Smooth muscle cell (in vitro differentiated cells): ENCODE measurements at regions not wholly inside any gene's neighbourhood (a gene's known extent, or its start where the extent isn't known, plus 50 kb on each side); places are given as distances from the start of the nearest gene placed in this dataset.

Experiments used
- DNase-seq: peaks from one replicate; lab custom pipeline; 2025; ENCODE audit not compliant: unreplicated experiment; lab: John Stamatoyannopoulos, UW
- H2AFZ ChIP-seq: fragments of 200-600 bp; sonication (generic); 2 replicates; pipeline ENCODE4 v1.6.0; 2016; ENCODE audit warnings: antibody characterized with exemption, low read depth, mild to moderate bottlenecking
- H3F3A ChIP-seq: fragments of 200-600 bp; sonication (generic); 2 replicates; pipeline ENCODE4 v1.6.0; 2017; ENCODE audit warnings: antibody characterized with exemption, low read depth
- H3K27ac ChIP-seq: fragments of 200-600 bp; sonication (generic); 2 replicates; pipeline ENCODE4 v1.5.1; 2016; ENCODE audit warnings: low read depth, mild to moderate bottlenecking
- H3K27me3 ChIP-seq: fragments of 200-600 bp; sonication (generic); 2 replicates; pipeline ENCODE4 v1.6.1; 2016; ENCODE audit warnings: low read depth, mild to moderate bottlenecking
- H3K36me3 ChIP-seq: fragments of 200-600 bp; sonication (generic); 2 replicates; pipeline ENCODE4 v1.5.1; 2016; ENCODE audit warnings: low read depth
- H3K4me1 ChIP-seq: fragments of 200-600 bp; sonication (generic); 2 replicates; pipeline ENCODE4 v1.5.1; 2016; ENCODE audit warnings: low read depth
- H3K4me2 ChIP-seq: fragments of 200-600 bp; sonication (generic); 2 replicates; pipeline ENCODE4 v1.6.0; 2016; ENCODE audit warnings: mild to moderate bottlenecking
- H3K4me3 ChIP-seq: fragments of 200-600 bp; sonication (generic); 2 replicates; pipeline ENCODE4 v1.5.1; 2016; ENCODE audit warnings: mild to moderate bottlenecking
- H3K79me2 ChIP-seq: fragments of 200-600 bp; sonication (generic); 2 replicates; pipeline ENCODE4 v1.6.0; 2016; ENCODE audit warnings: low read depth, mild to moderate bottlenecking
- H3K9ac ChIP-seq: fragments of 200-600 bp; sonication (generic); 2 replicates; pipeline ENCODE4 v1.6.0; 2016; ENCODE audit warnings: low read depth
- H3K9me3 ChIP-seq: fragments of 200-600 bp; sonication (generic); replicated peaks from 2 replicates; pipeline ENCODE4 v1.5.1; 2016; ENCODE audit warnings: low read depth
- H4K20me1 ChIP-seq: fragments of 200-600 bp; sonication (generic); 2 replicates; pipeline ENCODE4 v1.6.0; 2016; ENCODE audit warnings: low read depth
- WGBS: methylation state at CpG from one replicate; pipeline ENCODE4 v1.1.7; 2016; ENCODE audit warnings: low lambda C conversion rate; 5-methylcytosine and 5-hydroxymethylcytosine counted together
- TF ChIP-seq, protein P1 (sequence below): fragments of 200-600 bp; sonication (generic); IDR thresholded peaks from 2 replicates; pipeline ENCODE4 v1.5.1; 2017; ENCODE audit warnings: borderline replicate concordance, mild to moderate bottlenecking, antibody characterized with exemption; ENCODE audit not compliant: insufficient read depth, poor library complexity, severe bottlenecking

DNA sequence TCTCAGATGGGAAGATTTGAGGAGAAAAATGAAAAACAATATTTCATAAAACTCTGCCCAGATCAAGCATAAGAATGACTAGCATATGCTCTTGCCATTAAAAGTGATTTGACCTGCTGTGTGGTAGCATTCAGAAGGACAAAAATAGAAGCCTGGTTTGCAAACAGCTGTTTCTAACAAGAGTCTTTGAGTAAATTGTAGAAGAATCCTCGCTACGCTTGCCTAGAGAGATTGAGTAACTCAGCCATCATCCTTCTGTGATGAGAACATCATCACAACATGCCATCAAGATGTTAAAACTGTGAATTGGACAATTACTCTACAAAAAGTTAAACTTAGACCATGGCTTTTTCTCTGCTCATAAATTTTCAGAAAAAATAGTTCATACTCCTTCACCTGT, 168.9 kb upstream of the PUDP start:
- no peak overlapping the region for H3K4me3 ChIP-seq
- no peaks in the 10 kb centered on the region for H3K27me3 ChIP-seq
- TF ChIP-seq, protein P1, sequence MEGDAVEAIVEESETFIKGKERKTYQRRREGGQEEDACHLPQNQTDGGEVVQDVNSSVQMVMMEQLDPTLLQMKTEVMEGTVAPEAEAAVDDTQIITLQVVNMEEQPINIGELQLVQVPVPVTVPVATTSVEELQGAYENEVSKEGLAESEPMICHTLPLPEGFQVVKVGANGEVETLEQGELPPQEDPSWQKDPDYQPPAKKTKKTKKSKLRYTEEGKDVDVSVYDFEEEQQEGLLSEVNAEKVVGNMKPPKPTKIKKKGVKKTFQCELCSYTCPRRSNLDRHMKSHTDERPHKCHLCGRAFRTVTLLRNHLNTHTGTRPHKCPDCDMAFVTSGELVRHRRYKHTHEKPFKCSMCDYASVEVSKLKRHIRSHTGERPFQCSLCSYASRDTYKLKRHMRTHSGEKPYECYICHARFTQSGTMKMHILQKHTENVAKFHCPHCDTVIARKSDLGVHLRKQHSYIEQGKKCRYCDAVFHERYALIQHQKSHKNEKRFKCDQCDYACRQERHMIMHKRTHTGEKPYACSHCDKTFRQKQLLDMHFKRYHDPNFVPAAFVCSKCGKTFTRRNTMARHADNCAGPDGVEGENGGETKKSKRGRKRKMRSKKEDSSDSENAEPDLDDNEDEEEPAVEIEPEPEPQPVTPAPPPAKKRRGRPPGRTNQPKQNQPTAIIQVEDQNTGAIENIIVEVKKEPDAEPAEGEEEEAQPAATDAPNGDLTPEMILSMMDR = no peak
- H3K27ac ChIP-seq = no peak overlapping the region
- no peak overlapping the region for H3K4me2 ChIP-seq
- H3K79me2 ChIP-seq = no peaks in the 10 kb centered on the region
- H3F3A ChIP-seq = no peaks in the 10 kb centered on the region
- no peak overlapping the region for H3K9ac ChIP-seq
- WGBS = 81% methylated on average over 2 of the region's 2 CpGs
- no peaks in the 10 kb centered on the region for H4K20me1 ChIP-seq
- no peaks in the 10 kb centered on the region for H3K36me3 ChIP-seq
- DNase-seq = no peak
- H2AFZ ChIP-seq = no peak overlapping the region
- H3K9me3 ChIP-seq = no peaks in the 10 kb centered on the region
- no peaks in the 10 kb centered on the region for H3K4me1 ChIP-seq

DNA sequence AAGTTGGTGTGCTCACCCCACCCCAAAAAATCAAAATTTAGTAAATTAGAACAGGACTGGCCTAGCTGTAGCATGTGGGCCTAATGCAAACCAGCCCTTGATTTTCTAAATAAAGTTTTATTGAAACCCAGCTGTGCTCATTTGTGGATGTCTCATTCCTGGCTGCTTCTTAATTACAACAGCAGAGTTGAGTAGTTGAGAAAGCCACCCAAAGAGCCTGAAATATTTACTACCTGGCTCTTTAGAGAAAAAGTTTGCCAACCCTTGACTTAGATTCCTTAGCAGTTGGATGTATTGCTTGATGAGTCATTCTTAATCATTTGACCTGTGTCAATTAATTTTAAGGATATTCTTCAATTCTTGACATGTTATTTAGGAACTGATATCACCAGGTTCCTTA, 168.3 kb upstream of the PUDP start:
- TF ChIP-seq, protein P1 = no peak
- Histone ChIP-seq H3K9ac (no peak overlapping the region), H3K36me3 (no peaks in the 10 kb centered on the region), H2AFZ (no peak overlapping the region), H3K27ac (no peak overlapping the region), H3K79me2 (no peaks in the 10 kb centered on the region), H4K20me1 (no peaks in the 10 kb centered on the region), H3K9me3 (no peaks in the 10 kb centered on the region), H3K4me3 (no peak overlapping the region), H3K4me2 (no peak overlapping the region), H3K27me3 (no peaks in the 10 kb centered on the region), H3K4me1 (no peaks in the 10 kb centered on the region), H3F3A (no peaks in the 10 kb centered on the region)
- DNase-seq = no peak

DNA sequence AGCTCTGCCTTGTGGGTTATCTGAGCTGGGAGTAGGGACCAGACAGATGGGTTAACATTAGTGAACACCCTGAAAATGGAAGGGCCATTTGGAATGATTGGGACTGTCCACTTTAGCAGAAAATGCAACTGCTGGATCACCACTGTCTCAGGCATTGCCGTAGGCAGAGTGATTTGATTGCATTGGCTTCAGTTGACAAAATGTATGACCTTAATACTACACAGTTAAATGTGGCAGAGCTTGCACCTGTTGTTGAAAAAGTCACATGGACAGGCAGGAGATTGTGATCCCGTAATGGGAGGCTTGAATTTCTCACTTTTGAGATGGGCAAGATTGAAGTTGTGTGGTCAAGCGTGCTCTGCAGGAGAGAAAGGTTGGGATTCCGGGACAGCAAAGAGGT, 166.5 kb upstream of the PUDP start:
- H4K20me1 ChIP-seq = no peaks in the 10 kb centered on the region
- H3K4me2 ChIP-seq = no peak overlapping the region
- WGBS = 75% methylated on average over 4 of the region's 4 CpGs
- H3K27me3 ChIP-seq = no peaks in the 10 kb centered on the region
- no peak overlapping the region for H3K27ac ChIP-seq
- no peak overlapping the region for H3K9ac ChIP-seq
- no peak for DNase-seq
- no peaks in the 10 kb centered on the region for H3K79me2 ChIP-seq
- H3K36me3 ChIP-seq = no peaks in the 10 kb centered on the region
- TF ChIP-seq, protein P1 = no peak
- no peaks in the 10 kb centered on the region for H3K4me1 ChIP-seq
- no peak overlapping the region for H3K4me3 ChIP-seq
- no peaks in the 10 kb centered on the region for H3K9me3 ChIP-seq
- no peaks in the 10 kb centered on the region for H3F3A ChIP-seq
- H2AFZ ChIP-seq = no peak overlapping the region

DNA sequence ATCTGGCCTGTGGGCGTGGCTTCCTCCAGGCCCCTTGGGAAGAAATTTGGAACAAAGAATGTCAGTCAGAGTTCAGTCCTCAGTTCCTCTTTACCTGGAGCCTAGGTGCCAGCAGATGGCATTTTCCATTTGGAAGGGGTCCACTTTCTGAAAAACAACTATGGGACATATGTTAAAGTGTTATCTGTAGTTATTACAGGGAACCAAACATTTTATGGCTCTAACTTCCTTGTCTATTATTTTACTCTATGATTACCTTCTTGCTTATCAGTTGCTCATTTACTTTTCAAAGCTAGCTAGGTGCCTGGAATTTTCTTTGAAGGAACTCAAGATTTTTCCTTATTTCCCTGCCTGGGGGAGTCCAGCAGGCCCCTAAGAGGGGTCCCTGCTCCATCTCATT, 159.8 kb upstream of the PUDP start:
- no peak overlapping the region for H3K27ac ChIP-seq
- DNase-seq = no peak
- no peaks in the 10 kb centered on the region for H3K36me3 ChIP-seq
- 77% methylated on average over 1 of the region's 1 CpG for WGBS
- H3K9me3 ChIP-seq = no peaks in the 10 kb centered on the region
- no peaks in the 10 kb centered on the region for H3K79me2 ChIP-seq
- no peak overlapping the region for H2AFZ ChIP-seq
- no peak overlapping the region for H3K4me2 ChIP-seq
- H3K9ac ChIP-seq = no peak overlapping the region
- H3K4me1 ChIP-seq = no peaks in the 10 kb centered on the region
- H3K27me3 ChIP-seq = no peaks in the 10 kb centered on the region
- TF ChIP-seq, protein P1 = no peak
- H3F3A ChIP-seq = no peaks in the 10 kb centered on the region
- no peak overlapping the region for H3K4me3 ChIP-seq
- H4K20me1 ChIP-seq = no peaks in the 10 kb centered on the region
